ENCODE measurements at regions not wholly inside any gene's neighbourhood (a gene's known extent, or its start where the extent isn't known, plus 50 kb on each side); places are given as distances from the start of the nearest gene placed in this dataset.

DNA sequence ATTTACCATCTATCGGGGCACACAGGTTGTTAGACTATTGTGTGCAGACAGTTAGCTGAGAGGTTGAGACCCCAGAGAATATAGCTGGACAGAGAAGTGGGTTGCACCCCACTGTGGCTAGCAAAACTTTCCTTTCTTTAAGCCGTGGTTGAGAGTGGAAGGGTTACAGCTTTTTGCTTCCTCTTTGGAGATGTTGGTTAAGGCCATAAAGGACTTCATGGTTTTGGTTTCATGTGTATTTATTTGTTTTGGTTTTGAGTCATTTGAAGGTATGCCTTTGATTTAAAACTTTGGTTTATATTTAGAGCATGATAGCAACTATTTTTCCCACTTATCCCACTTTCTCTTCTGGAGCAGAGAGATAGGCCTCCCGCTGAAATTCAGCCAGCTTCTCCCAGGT lies 274.3 kb upstream of the IL1RAPL1 start:
- H3K9me3 ChIP-seq, result no peaks in the 10 kb centered on the region
- no peak overlapping the region for H3K4me3 ChIP-seq
- no peak overlapping the region for H3K27ac ChIP-seq
- no peaks in the 10 kb centered on the region for H3K27me3 ChIP-seq
- no peak for TF ChIP-seq POLR2AphosphoS5 (IDR thresholded peaks at IDR 0.05)
- TF ChIP-seq POLR2A (IDR thresholded peaks at IDR 0.05), result no peak
- no peak for TF ChIP-seq EP300 (IDR thresholded peaks at IDR 0.05)
- TF ChIP-seq, protein P1, sequence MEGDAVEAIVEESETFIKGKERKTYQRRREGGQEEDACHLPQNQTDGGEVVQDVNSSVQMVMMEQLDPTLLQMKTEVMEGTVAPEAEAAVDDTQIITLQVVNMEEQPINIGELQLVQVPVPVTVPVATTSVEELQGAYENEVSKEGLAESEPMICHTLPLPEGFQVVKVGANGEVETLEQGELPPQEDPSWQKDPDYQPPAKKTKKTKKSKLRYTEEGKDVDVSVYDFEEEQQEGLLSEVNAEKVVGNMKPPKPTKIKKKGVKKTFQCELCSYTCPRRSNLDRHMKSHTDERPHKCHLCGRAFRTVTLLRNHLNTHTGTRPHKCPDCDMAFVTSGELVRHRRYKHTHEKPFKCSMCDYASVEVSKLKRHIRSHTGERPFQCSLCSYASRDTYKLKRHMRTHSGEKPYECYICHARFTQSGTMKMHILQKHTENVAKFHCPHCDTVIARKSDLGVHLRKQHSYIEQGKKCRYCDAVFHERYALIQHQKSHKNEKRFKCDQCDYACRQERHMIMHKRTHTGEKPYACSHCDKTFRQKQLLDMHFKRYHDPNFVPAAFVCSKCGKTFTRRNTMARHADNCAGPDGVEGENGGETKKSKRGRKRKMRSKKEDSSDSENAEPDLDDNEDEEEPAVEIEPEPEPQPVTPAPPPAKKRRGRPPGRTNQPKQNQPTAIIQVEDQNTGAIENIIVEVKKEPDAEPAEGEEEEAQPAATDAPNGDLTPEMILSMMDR (IDR thresholded peaks at IDR 0.05), result no peak
- no peaks in the 10 kb centered on the region for H3K4me1 ChIP-seq
- DNase-seq (ENCODE audit: low spot score in 2 of 2), result no peak
- WGBS, result 78% methylated on average over 3 of the region's 3 CpGs
- H3K36me3 ChIP-seq, result no peaks in the 10 kb centered on the region

DNA sequence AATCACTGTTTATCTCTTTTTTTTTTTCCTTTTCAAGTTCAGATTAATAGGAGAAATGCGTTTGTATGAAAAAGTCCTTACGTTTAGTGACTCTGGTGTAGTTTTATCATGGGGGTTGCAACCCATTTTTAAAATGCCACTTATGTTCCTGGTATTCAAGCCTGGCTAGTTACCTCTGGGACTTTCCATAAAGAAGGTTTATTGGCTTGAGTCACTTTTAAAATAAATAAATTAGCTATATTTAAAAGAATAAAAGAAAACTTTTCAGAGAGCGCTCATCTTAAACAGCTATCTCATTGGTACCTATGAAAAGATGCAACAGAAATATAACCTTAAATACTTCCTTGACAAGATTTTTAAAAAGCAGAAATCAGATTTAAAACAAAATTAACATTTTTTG lies 275.0 kb upstream of the IL1RAPL1 start:
- TF ChIP-seq, protein P1 (IDR thresholded peaks at IDR 0.05), result no peak
- no peak for TF ChIP-seq EP300 (IDR thresholded peaks at IDR 0.05)
- no peak for TF ChIP-seq POLR2AphosphoS5 (IDR thresholded peaks at IDR 0.05)
- TF ChIP-seq POLR2A (IDR thresholded peaks at IDR 0.05), result no peak
- Histone ChIP-seq H3K4me3 (no peak overlapping the region), H3K9me3 (no peaks in the 10 kb centered on the region), H3K27ac (no peak overlapping the region), H3K4me1 (no peaks in the 10 kb centered on the region), H3K36me3 (no peaks in the 10 kb centered on the region), H3K27me3 (no peaks in the 10 kb centered on the region)
- WGBS, result 73% methylated on average over 3 of the region's 3 CpGs
- no peak for DNase-seq (ENCODE audit: low spot score in 2 of 2)

GRCh38 chrX:28311466-28311865 lies 275.8 kb upstream of the IL1RAPL1 start:
- no peaks in the 10 kb centered on the region for H3K9me3 ChIP-seq
- no peak for TF ChIP-seq POLR2A (IDR thresholded peaks at IDR 0.05)
- TF ChIP-seq, protein P1 (IDR thresholded peaks at IDR 0.05), result no peak
- no peak for TF ChIP-seq POLR2AphosphoS5 (IDR thresholded peaks at IDR 0.05)
- no peak for TF ChIP-seq EP300 (IDR thresholded peaks at IDR 0.05)
- no peak for DNase-seq (ENCODE audit: low spot score in 2 of 2)
- H3K27ac ChIP-seq, result no peak overlapping the region
- no peaks in the 10 kb centered on the region for H3K27me3 ChIP-seq
- H3K4me1 ChIP-seq, result no peaks in the 10 kb centered on the region
- no peaks in the 10 kb centered on the region for H3K36me3 ChIP-seq
- WGBS, result 45% methylated on average over 3 of the region's 3 CpGs
- H3K4me3 ChIP-seq, result no peak overlapping the region

GRCh38 chrX:28303486-28303885 lies 283.8 kb upstream of the IL1RAPL1 start:
- no peak for TF ChIP-seq POLR2A (IDR thresholded peaks at IDR 0.05)
- TF ChIP-seq, protein P1 (IDR thresholded peaks at IDR 0.05), result no peak
- no peak for TF ChIP-seq EP300 (IDR thresholded peaks at IDR 0.05)
- Histone ChIP-seq H3K36me3 (no peaks in the 10 kb centered on the region), H3K27ac (no peak overlapping the region), H3K4me3 (no peak overlapping the region), H3K4me1 (no peaks in the 10 kb centered on the region), H3K27me3 (no peaks in the 10 kb centered on the region), H3K9me3 (no peaks in the 10 kb centered on the region)
- WGBS, result 43% methylated on average over 2 of the region's 2 CpGs
- no peak for DNase-seq (ENCODE audit: low spot score in 2 of 2)

DNA sequence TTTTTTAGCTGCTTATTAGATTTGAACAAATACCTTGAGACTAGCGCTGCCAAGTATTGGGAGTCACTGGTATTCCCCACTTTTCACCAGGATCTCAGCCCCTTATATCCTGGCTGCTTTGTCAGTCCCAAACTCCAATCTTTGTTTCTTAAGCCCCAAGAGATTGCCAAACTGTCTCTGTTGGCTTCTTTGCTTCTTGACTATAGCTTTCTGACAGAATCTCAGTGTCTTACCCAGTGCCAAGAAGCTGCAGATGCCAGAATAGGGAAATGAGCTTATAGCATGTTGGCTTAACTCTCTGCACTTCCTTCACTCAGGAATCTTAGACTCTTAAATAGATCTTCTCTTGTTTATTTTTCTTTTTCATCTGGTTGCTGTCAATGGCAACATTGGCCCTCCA lies 297.5 kb upstream of the DCAF8L1 start:
- Histone ChIP-seq H3K36me3 (no peaks in the 10 kb centered on the region), H3K4me1 (no peaks in the 10 kb centered on the region), H3K27ac (no peak overlapping the region), H3K27me3 (no peaks in the 10 kb centered on the region), H3K9me3 (no peaks in the 10 kb centered on the region), H3K4me3 (no peak overlapping the region)
- WGBS, result 83% methylated on average over 1 of the region's 1 CpG
- DNase-seq (ENCODE audit: low spot score in 2 of 2), result no peak
- TF ChIP-seq POLR2A (IDR thresholded peaks at IDR 0.05) (no peak), EP300 (IDR thresholded peaks at IDR 0.05) (no peak), POLR2AphosphoS5 (IDR thresholded peaks at IDR 0.05) (no peak)
- TF ChIP-seq, protein P1 (IDR thresholded peaks at IDR 0.05), result no peak

Measured in suprapubic skin (tissue), 4 donors.